DOHH2 (cell line): ENCODE measurements at regions not wholly inside any gene's neighbourhood (a gene's known extent, or its start where the extent isn't known, plus 50 kb on each side); places are given as distances from the start of the nearest gene placed in this dataset.

Experiments
- H3F3A ChIP-seq: fragments of 200-600 bp; sonication (generic), shearing (Covaris generic); 2 replicates; pipeline ENCODE4 v1.6.0; 2016; ENCODE audit warnings: antibody characterized with exemption, mild to moderate bottlenecking; ENCODE audit not compliant: control insufficient read depth, insufficient read depth
- H3K27ac ChIP-seq: fragments of 200-600 bp; sonication (generic); 2 replicates; pipeline ENCODE4 v1.5.1; 2014; ENCODE audit warnings: low read depth, mild to moderate bottlenecking, low read length, moderate library complexity
- H3K27me3 ChIP-seq: fragments of 200-600 bp; sonication (generic); 2 replicates; pipeline ENCODE4 v1.6.1; 2014; ENCODE audit warnings: mild to moderate bottlenecking, low read length, mixed read lengths; ENCODE audit not compliant: control insufficient read depth
- H3K36me3 ChIP-seq: fragments of 200-600 bp; sonication (generic); 2 replicates; pipeline ENCODE4 v1.6.1; 2014; ENCODE audit warnings: mild to moderate bottlenecking, low read length, moderate library complexity, mixed read lengths; ENCODE audit not compliant: control insufficient read depth
- H3K4me1 ChIP-seq: fragments of 200-600 bp; sonication (generic); 2 replicates; pipeline ENCODE4 v1.6.1; 2014; ENCODE audit warnings: mild to moderate bottlenecking, low read length, mixed read lengths; ENCODE audit not compliant: control insufficient read depth
- H3K4me2 ChIP-seq: fragments of 200-600 bp; sonication (generic); 2 replicates; pipeline ENCODE4 v1.6.0; 2014; ENCODE audit warnings: mild to moderate bottlenecking, low read length, moderate library complexity
- H3K4me3 ChIP-seq: fragments of 200-600 bp; sonication (generic); 2 replicates; pipeline ENCODE4 v1.5.1; 2014; ENCODE audit warnings: mild to moderate bottlenecking, low read length, mixed read lengths
- H3K79me2 ChIP-seq: fragments of 200-600 bp; sonication (generic); 2 replicates; pipeline ENCODE4 v1.6.1; 2014; ENCODE audit warnings: mild to moderate bottlenecking, low read length, mixed read lengths; ENCODE audit not compliant: control insufficient read depth
- H3K9me2 ChIP-seq: fragments of 200-600 bp; sonication (generic); replicated peaks from 2 replicates; pipeline ENCODE4 v1.6.1; 2014; ENCODE audit warnings: mild to moderate bottlenecking, low read length, mixed read lengths; ENCODE audit not compliant: control insufficient read depth
- H3K9me3 ChIP-seq: fragments of 200-600 bp; sonication (generic); 2 replicates; pipeline ENCODE4 v1.6.1; 2014; ENCODE audit warnings: antibody characterized with exemption, low read length, mixed read lengths; ENCODE audit not compliant: control insufficient read depth, insufficient read depth
- H4K20me1 ChIP-seq: fragments of 200-600 bp; sonication (generic); 2 replicates; pipeline ENCODE4 v1.6.0; 2014; ENCODE audit warnings: low read depth, mild to moderate bottlenecking, antibody characterized with exemption, low read length, moderate library complexity; ENCODE audit not compliant: control insufficient read depth, insufficient read depth
- EZH2phosphoT487 ChIP-seq: fragments of 200-600 bp; sonication (generic); IDR thresholded peaks from 2 replicates; pipeline ENCODE4 v1.6.1; 2017; ENCODE audit warnings: borderline replicate concordance, mild to moderate bottlenecking, antibody characterized with exemption, low read length, moderate library complexity, mixed read lengths
- TF ChIP-seq, protein P1 (sequence below): fragments of 200-600 bp; sonication (generic); IDR thresholded peaks from one replicate; pipeline ENCODE4 v1.5.1; 2014; ENCODE audit warnings: antibody characterized with exemption, mild to moderate bottlenecking, low read depth, low read length; ENCODE audit not compliant: poor library complexity, severe bottlenecking

DNA sequence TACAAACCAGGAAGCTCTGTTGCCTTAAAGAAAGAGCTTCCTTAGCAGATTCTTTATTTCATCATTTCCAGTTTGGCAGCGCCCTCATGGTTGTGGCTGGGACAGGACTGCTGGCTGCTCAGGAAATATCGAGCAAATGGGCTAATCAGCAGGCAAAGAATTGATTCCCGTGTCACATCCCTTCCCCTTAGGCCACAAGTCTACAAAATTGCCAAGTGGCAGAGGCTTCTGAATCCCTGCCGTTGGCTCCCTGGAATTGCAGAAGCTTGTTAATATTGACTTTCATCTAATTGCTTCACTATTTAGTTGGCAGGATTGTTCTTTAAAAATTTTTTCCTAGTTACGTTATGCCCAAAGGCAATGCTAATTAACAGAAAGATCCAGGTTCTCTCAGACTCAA, 456.3 kb upstream of the ERCC4 start:
- Histone ChIP-seq H3K4me1 (no peaks in the 10 kb centered on the region), H3K4me2 (no peak overlapping the region), H3K36me3 (no peaks in the 10 kb centered on the region), H3K4me3 (no peak overlapping the region), H3F3A (no peaks in the 10 kb centered on the region), H3K9me3 (no peaks in the 10 kb centered on the region), H3K27ac (no peak overlapping the region), H3K9me2 (no peaks in the 10 kb centered on the region), H3K27me3 (no peaks in the 10 kb centered on the region), H4K20me1 (no peaks in the 10 kb centered on the region), H3K79me2 (no peaks in the 10 kb centered on the region)
- TF ChIP-seq EZH2phosphoT487: no peak
- TF ChIP-seq, protein P1, sequence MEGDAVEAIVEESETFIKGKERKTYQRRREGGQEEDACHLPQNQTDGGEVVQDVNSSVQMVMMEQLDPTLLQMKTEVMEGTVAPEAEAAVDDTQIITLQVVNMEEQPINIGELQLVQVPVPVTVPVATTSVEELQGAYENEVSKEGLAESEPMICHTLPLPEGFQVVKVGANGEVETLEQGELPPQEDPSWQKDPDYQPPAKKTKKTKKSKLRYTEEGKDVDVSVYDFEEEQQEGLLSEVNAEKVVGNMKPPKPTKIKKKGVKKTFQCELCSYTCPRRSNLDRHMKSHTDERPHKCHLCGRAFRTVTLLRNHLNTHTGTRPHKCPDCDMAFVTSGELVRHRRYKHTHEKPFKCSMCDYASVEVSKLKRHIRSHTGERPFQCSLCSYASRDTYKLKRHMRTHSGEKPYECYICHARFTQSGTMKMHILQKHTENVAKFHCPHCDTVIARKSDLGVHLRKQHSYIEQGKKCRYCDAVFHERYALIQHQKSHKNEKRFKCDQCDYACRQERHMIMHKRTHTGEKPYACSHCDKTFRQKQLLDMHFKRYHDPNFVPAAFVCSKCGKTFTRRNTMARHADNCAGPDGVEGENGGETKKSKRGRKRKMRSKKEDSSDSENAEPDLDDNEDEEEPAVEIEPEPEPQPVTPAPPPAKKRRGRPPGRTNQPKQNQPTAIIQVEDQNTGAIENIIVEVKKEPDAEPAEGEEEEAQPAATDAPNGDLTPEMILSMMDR: no peak

DNA sequence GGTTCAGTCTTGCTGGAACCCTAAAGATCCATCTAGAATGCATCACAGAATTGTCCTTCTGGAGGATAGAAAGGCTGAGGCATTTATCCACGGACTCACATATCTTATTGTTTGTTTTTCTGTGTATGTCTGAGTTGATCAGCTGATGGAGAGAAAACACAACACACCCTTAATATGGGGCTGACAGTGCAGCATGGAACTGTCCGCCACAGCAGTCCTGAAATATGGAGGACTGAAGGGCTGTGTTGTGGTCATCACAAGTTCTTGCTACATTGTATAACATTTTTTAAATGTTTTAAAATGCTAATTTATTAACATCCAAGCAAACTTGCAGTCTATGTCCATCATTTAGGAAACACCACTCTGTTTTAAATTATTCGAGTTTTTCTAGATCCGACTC, 448.9 kb upstream of the ERCC4 start:
- no peaks in the 10 kb centered on the region for H3K9me3 ChIP-seq
- TF ChIP-seq, protein P1: no peak
- TF ChIP-seq EZH2phosphoT487: no peak
- H3K4me2 ChIP-seq: no peak overlapping the region
- no peaks in the 10 kb centered on the region for H3K9me2 ChIP-seq
- H3K27me3 ChIP-seq: no peaks in the 10 kb centered on the region
- no peaks in the 10 kb centered on the region for H3F3A ChIP-seq
- H4K20me1 ChIP-seq: no peaks in the 10 kb centered on the region
- no peaks in the 10 kb centered on the region for H3K36me3 ChIP-seq
- no peaks in the 10 kb centered on the region for H3K4me1 ChIP-seq
- no peak overlapping the region for H3K27ac ChIP-seq
- no peaks in the 10 kb centered on the region for H3K79me2 ChIP-seq
- H3K4me3 ChIP-seq: no peak overlapping the region

DNA sequence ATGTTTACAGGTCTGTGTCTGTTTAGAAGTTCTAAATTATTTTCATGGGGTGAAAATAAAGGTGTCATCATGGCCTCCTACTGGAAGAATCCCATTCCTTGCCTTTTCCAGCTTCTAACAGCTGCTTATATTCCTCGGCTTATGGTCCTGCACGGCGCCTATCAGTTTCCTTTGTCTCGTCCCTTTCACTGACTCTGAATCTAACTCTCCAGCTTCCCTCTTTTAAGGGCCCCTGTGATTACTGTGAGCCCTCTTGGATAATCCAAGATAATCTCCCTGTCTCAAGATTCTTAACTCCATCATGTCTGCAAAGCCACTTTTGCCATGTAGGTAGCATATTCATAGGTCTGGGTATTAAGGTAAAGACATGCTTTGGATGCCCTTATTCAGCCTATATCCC, 441.0 kb upstream of the ERCC4 start:
- Histone ChIP-seq H3F3A (no peaks in the 10 kb centered on the region), H3K4me3 (no peak overlapping the region), H3K27me3 (no peaks in the 10 kb centered on the region), H3K4me2 (no peak overlapping the region), H3K79me2 (no peaks in the 10 kb centered on the region), H4K20me1 (no peaks in the 10 kb centered on the region), H3K4me1 (no peaks in the 10 kb centered on the region), H3K9me2 (no peaks in the 10 kb centered on the region), H3K36me3 (no peaks in the 10 kb centered on the region), H3K27ac (no peak overlapping the region), H3K9me3 (no peaks in the 10 kb centered on the region)
- no peak for TF ChIP-seq EZH2phosphoT487
- TF ChIP-seq, protein P1: no peak

DNA sequence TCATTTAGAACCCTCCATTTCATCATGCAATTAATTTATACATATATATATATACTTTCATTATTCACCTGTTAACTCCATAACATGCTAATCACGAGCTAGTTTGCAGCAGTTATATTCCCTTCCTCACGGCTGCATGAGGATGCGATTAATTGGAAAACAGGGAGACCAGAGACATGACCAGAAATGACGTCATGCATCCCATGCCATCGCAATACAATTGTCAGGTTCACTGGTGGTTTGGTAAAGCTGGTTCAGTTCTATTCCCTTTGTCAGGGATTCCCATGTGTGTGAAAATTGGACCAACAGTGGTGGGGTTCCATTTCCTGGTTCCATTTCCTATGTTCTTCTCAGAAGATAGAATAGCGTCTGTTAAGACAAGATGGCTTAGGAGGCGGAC, 440.4 kb upstream of the ERCC4 start:
- Histone ChIP-seq H3K4me3 (no peak overlapping the region), H3K4me1 (no peaks in the 10 kb centered on the region), H3K4me2 (no peak overlapping the region), H3K9me2 (no peaks in the 10 kb centered on the region), H3K9me3 (no peaks in the 10 kb centered on the region), H3K79me2 (no peaks in the 10 kb centered on the region), H3K27me3 (no peaks in the 10 kb centered on the region), H3K36me3 (no peaks in the 10 kb centered on the region), H4K20me1 (no peaks in the 10 kb centered on the region), H3F3A (no peaks in the 10 kb centered on the region), H3K27ac (no peak overlapping the region)
- TF ChIP-seq, protein P1: no peak
- TF ChIP-seq EZH2phosphoT487: no peak
